ENCODE measurements at regions not wholly inside any gene's neighbourhood (a gene's known extent, or its start where the extent isn't known, plus 50 kb on each side); places are given as distances from the start of the nearest gene placed in this dataset.

DNA sequence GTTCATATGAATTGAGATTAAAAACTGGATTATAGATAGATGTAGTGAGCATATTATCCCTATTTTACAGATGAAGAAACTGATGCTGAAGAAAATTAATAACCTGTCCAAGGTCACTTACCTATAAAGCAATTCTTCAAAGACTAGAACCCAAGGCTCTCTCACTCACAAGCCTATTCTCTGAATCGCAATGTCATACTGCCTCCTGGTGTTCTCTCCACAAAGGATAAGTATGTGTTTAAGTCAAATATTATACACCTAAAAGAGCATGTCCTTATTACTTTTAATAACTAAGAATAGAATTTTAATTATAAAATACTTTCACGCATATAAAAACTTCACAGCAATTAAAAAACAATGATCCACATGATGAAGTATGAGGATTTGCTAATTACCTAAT is 721.3 kb upstream of the USP15 start:
- Mint-ChIP-seq H3K27ac (no peak overlapping the region), H3K9me3 (no peaks in the 10 kb centered on the region), H3K4me3 (no peak overlapping the region), H3K4me1 (no peaks in the 10 kb centered on the region), H3K36me3 (no peaks in the 10 kb centered on the region), H3K27me3 (ENCODE audit: insufficient read depth, low read depth) (peaks cover 4% of the 10 kb centered on the region)
- Histone ChIP-seq H3K4me3 (no peak overlapping the region), H3K27me3 (no peaks in the 10 kb centered on the region), H3K9me3 (ENCODE audit: low read depth) (no peaks in the 10 kb centered on the region), H3K9ac (no peak overlapping the region), H2AFZ (replicated peaks) (no peak overlapping the region), H3F3A (ENCODE audit: low read depth) (no peaks in the 10 kb centered on the region), H3K4me2 (no peak overlapping the region), H3K4me1 (no peaks in the 10 kb centered on the region), H3K27ac (no peak overlapping the region), H3K79me2 (ENCODE audit: low read depth) (no peaks in the 10 kb centered on the region), H3K36me3 (no peaks in the 10 kb centered on the region), H4K20me1 (ENCODE audit: low read depth) (no peaks in the 10 kb centered on the region)
- TF ChIP-seq, protein P1, sequence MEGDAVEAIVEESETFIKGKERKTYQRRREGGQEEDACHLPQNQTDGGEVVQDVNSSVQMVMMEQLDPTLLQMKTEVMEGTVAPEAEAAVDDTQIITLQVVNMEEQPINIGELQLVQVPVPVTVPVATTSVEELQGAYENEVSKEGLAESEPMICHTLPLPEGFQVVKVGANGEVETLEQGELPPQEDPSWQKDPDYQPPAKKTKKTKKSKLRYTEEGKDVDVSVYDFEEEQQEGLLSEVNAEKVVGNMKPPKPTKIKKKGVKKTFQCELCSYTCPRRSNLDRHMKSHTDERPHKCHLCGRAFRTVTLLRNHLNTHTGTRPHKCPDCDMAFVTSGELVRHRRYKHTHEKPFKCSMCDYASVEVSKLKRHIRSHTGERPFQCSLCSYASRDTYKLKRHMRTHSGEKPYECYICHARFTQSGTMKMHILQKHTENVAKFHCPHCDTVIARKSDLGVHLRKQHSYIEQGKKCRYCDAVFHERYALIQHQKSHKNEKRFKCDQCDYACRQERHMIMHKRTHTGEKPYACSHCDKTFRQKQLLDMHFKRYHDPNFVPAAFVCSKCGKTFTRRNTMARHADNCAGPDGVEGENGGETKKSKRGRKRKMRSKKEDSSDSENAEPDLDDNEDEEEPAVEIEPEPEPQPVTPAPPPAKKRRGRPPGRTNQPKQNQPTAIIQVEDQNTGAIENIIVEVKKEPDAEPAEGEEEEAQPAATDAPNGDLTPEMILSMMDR (IDR thresholded peaks at IDR 0.05), result peak; percentile 50
- no peak for TF ChIP-seq EZH2 (IDR thresholded peaks at IDR 0.05)
- peak; percentile 23 for DNase-seq (ENCODE audit: low spot score)

DNA sequence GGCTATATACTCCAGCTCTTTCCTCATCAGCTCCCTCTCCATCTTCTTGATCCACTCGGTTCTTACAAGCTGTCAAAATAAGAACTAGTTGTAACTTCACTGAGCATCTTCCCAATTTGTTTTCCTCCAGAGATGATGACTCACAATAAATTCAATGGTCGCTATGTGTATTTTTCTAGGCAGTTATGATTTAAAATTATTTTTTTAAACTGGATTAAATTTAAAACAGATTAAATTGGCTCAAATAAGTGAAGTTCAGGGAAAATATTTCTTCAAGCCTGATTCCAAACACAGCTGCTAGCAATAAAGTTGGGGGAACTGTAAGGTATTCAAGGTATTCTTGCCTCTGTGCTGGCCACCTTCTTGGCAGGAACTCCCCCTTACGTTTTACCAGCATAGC is 717.7 kb upstream of the USP15 start:
- Histone ChIP-seq H3K79me2 (ENCODE audit: low read depth) (no peaks in the 10 kb centered on the region), H3K4me1 (no peaks in the 10 kb centered on the region), H3K4me2 (no peak overlapping the region), H3K9me3 (ENCODE audit: low read depth) (no peaks in the 10 kb centered on the region), H2AFZ (replicated peaks) (no peak overlapping the region), H3K27ac (no peak overlapping the region), H3K27me3 (no peaks in the 10 kb centered on the region), H4K20me1 (ENCODE audit: low read depth) (no peaks in the 10 kb centered on the region), H3K4me3 (no peak overlapping the region), H3F3A (ENCODE audit: low read depth) (no peaks in the 10 kb centered on the region), H3K36me3 (no peaks in the 10 kb centered on the region), H3K9ac (no peak overlapping the region)
- no peak for TF ChIP-seq EZH2phosphoT487 (IDR thresholded peaks at IDR 0.05)
- TF ChIP-seq, protein P1 (IDR thresholded peaks at IDR 0.05), result no peak
- TF ChIP-seq EZH2 (IDR thresholded peaks at IDR 0.05), result no peak
- H3K27me3 Mint-ChIP-seq (ENCODE audit: insufficient read depth, low read depth), result no peaks in the 10 kb centered on the region
- no peaks in the 10 kb centered on the region for H3K9me3 Mint-ChIP-seq
- peaks cover 2% of the 10 kb centered on the region for H3K4me1 Mint-ChIP-seq
- H3K27ac Mint-ChIP-seq, result no peak overlapping the region
- H3K36me3 Mint-ChIP-seq, result no peaks in the 10 kb centered on the region
- no peak for DNase-seq (ENCODE audit: low spot score)
- no peak overlapping the region for H3K4me3 Mint-ChIP-seq

DNA sequence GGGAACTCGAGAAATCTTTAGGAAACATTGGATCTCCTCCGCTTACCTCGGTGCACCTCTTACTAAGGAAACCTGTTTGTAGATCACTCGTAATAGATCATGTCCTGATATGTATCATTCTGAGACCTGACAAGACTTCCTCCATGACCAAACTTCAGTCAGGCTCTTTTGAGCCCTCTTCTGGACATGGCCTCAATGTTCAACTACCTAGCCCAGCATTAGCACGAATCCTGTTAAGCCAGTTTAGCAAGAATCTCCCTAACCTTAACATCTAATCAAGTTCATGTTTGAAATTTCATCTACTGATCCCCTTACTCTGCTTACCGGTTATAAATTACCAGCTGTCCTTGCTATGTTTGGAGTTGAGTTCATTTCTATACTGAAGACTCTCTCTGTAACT is 713.9 kb upstream of the USP15 start:
- Mint-ChIP-seq H3K27ac (no peak overlapping the region), H3K27me3 (ENCODE audit: insufficient read depth, low read depth) (no peaks in the 10 kb centered on the region), H3K9me3 (no peaks in the 10 kb centered on the region), H3K4me1 (peaks cover 9% of the 10 kb centered on the region), H3K4me3 (no peak overlapping the region), H3K36me3 (no peaks in the 10 kb centered on the region)
- Histone ChIP-seq H4K20me1 (ENCODE audit: low read depth) (no peaks in the 10 kb centered on the region), H3K9ac (no peak overlapping the region), H3K36me3 (no peaks in the 10 kb centered on the region), H3K4me2 (no peak overlapping the region), H3K4me3 (no peak overlapping the region), H3F3A (ENCODE audit: low read depth) (no peaks in the 10 kb centered on the region), H3K4me1 (no peaks in the 10 kb centered on the region), H3K27ac (no peak overlapping the region), H3K79me2 (ENCODE audit: low read depth) (no peaks in the 10 kb centered on the region), H3K27me3 (no peaks in the 10 kb centered on the region), H3K9me3 (ENCODE audit: low read depth) (no peaks in the 10 kb centered on the region), H2AFZ (replicated peaks) (no peak overlapping the region)
- TF ChIP-seq, protein P1 (IDR thresholded peaks at IDR 0.05), result no peak
- TF ChIP-seq EZH2 (IDR thresholded peaks at IDR 0.05), result no peak
- TF ChIP-seq EZH2phosphoT487 (IDR thresholded peaks at IDR 0.05), result no peak
- DNase-seq (ENCODE audit: low spot score), result no peak

DNA sequence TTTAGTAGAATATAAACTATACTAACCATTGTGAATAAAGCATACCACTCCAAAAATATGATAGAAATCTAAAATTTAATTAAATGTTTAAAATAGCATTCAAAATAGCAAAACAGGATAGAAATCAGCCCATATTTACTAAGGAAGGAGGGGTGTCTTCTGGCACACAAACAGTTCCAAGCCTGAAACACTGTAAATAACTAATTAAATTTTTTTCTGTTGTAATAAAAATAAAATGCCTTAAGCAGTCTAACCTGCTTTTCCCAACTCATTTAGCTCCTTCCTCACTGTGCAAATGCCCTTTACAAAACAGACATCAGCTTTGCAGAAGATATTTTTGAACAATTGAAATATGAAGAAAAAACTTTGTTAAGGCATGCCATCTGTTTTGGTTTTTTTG is 707.1 kb upstream of the USP15 start:
- Mint-ChIP-seq H3K9me3 (no peaks in the 10 kb centered on the region), H3K4me1 (peaks cover 2% of the 10 kb centered on the region)
- no peak for DNase-seq (ENCODE audit: low spot score)

More for the DNA sequence above, 707.1 kb upstream of the USP15 start:
- Histone ChIP-seq H4K20me1 (ENCODE audit: low read depth) (no peaks in the 10 kb centered on the region), H3K9ac (no peak overlapping the region), H3K79me2 (ENCODE audit: low read depth) (no peaks in the 10 kb centered on the region), H3F3A (ENCODE audit: low read depth) (no peaks in the 10 kb centered on the region), H3K4me1 (no peaks in the 10 kb centered on the region), H3K4me3 (no peak overlapping the region), H3K9me3 (ENCODE audit: low read depth) (no peaks in the 10 kb centered on the region), H3K4me2 (no peak overlapping the region), H3K27me3 (no peaks in the 10 kb centered on the region), H2AFZ (replicated peaks) (no peak overlapping the region), H3K27ac (no peak overlapping the region), H3K36me3 (no peaks in the 10 kb centered on the region)
- Mint-ChIP-seq H3K4me3 (no peak overlapping the region), H3K27ac (no peak overlapping the region), H3K27me3 (ENCODE audit: insufficient read depth, low read depth) (no peaks in the 10 kb centered on the region), H3K36me3 (no peaks in the 10 kb centered on the region)
- no peak for TF ChIP-seq EZH2phosphoT487 (IDR thresholded peaks at IDR 0.05)
- no peak for TF ChIP-seq EZH2 (IDR thresholded peaks at IDR 0.05)
- TF ChIP-seq, protein P1 (IDR thresholded peaks at IDR 0.05), result no peak
